ENCODE measurements at regions not wholly inside any gene's neighbourhood (a gene's known extent, or its start where the extent isn't known, plus 50 kb on each side); places are given as distances from the start of the nearest gene placed in this dataset.
"Not testable (repeated sequence)": the region's sequence is repeated elsewhere in the genome, so short reads cannot be mapped to it uniquely, and the experiment has no call there.

DNA sequence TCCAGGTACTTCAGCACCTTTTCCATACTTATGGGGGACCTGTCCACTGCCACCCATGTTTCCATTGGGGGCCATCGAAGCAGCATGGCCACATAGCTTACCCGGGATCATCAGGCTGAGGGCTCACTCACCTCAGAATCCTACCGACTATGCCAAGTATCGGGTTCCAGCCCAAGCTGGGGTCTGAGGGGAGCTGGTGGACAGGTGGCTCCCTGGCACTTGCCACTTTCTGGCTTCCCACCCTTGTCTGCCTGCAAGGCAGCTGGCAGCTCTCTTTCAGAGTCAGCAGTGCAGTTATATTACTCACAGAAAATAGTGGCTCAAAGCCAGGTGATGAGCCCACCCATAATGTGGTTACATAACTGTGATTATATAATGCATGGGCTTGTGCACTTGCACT is 1153.8 kb downstream of the STIM2 start:
- ATAC-seq, result no peak
- Histone ChIP-seq H3K27ac (no peak overlapping the region), H3K4me3 (no peak overlapping the region), H3K4me1 (no peaks in the 10 kb centered on the region), H3K36me3 (no peaks in the 10 kb centered on the region), H3K9me3 (peaks cover 0 to 9% (median 0%) of the 10 kb centered on the region in 12 donors), H3K27me3 (no peaks in the 10 kb centered on the region)
- DNase-seq, result no peak
- WGBS, 4 donors, result 89 to 97% (median 92%) methylated on average over 4 of the region's 4 CpGs
- intact Hi-C loops (cut with DNase I), result no loop called here
- TF ChIP-seq, protein P1, sequence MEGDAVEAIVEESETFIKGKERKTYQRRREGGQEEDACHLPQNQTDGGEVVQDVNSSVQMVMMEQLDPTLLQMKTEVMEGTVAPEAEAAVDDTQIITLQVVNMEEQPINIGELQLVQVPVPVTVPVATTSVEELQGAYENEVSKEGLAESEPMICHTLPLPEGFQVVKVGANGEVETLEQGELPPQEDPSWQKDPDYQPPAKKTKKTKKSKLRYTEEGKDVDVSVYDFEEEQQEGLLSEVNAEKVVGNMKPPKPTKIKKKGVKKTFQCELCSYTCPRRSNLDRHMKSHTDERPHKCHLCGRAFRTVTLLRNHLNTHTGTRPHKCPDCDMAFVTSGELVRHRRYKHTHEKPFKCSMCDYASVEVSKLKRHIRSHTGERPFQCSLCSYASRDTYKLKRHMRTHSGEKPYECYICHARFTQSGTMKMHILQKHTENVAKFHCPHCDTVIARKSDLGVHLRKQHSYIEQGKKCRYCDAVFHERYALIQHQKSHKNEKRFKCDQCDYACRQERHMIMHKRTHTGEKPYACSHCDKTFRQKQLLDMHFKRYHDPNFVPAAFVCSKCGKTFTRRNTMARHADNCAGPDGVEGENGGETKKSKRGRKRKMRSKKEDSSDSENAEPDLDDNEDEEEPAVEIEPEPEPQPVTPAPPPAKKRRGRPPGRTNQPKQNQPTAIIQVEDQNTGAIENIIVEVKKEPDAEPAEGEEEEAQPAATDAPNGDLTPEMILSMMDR (IDR thresholded peaks at IDR 0.05), result no peak
- TF ChIP-seq POLR2A (IDR thresholded peaks at IDR 0.05), result no peak

DNA sequence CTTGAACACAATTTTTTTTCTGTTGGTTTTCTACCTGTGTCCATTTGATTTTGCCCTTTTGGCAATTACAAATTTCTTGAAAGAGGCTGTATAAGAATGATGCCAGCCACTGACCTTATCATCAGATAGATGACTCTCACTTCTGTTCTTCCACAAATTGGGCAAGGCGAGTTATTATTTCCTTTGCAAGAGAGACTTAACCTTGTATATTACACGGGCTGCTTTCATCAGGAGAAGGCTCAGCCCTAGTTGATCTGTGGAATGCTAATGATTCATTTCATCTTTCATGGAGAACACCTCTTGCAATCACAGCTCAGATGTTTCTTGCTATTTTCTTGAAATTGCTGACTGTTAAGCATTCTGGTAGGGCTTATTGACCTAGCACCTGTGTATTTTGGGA is 1155.4 kb downstream of the STIM2 start:
- H3K4me1 ChIP-seq, result no peaks in the 10 kb centered on the region
- DNase-seq, result no peak
- H3K27ac ChIP-seq, result no peak overlapping the region
- TF ChIP-seq, protein P1 (IDR thresholded peaks at IDR 0.05), result no peak
- no peak for TF ChIP-seq POLR2A (IDR thresholded peaks at IDR 0.05)
- intact Hi-C loops (cut with DNase I), result no loop called here
- H3K4me3 ChIP-seq, result no peak overlapping the region
- 43 to 82% (median 55%) methylated on average over 2 of the region's 2 CpGs for WGBS, 4 donors
- H3K36me3 ChIP-seq, result no peaks in the 10 kb centered on the region
- H3K27me3 ChIP-seq, result no peaks in the 10 kb centered on the region
- ATAC-seq, result no peak
- H3K9me3 ChIP-seq, result peaks cover 0 to 9% (median 0%) of the 10 kb centered on the region in 12 donors

DNA sequence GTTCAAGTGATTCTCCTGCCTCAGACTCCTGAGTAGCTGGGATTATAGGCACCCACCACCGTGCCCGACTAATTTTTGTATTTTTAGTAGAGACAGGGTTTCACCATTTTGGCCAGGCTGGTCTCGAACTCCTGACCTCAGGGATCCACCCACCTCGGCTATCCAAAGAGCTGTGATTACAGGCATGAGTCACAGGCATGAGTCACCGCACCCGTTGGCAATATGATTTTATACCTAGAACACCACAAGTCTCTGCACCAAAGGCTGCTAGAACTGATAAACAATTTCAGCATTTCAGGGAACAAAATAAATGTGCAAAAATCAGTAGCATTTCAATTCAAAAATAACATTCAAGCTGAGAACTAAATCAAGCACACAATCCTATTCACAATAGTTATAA is 1177.6 kb downstream of the STIM2 start:
- not testable (repeated sequence) for DNase-seq, ATAC-seq

DNA sequence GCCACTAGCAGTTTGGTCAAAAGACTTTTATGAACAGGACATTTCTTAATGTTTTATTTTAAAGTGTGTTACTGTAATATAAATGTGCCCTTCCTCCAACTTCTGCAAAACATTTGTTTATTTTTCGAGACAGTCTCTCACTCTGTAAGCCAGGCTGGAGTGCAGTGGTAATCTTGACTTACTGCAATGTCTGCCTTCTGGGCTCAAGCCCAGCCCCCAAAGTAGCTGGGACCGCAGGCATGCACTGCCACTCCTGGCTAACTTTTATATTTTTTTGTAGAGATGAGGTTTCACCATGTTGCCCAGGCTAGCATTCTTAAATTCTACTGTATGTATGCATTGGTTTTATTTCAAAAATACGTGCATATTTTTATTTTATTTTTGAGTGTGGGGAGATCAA is 1201.9 kb downstream of the STIM2 start:
- Histone ChIP-seq H3K9me3 (no peaks in the 10 kb centered on the region), H3K4me3 (no peak overlapping the region), H3K27ac (no peak overlapping the region), H3K36me3 (no peaks in the 10 kb centered on the region), H3K4me1 (no peaks in the 10 kb centered on the region), H3K27me3 (no peaks in the 10 kb centered on the region)
- TF ChIP-seq, protein P1 (IDR thresholded peaks at IDR 0.05), result no peak
- intact Hi-C loops (cut with DNase I), result no loop called here
- no peak for ATAC-seq
- no peak for DNase-seq
- WGBS, 4 donors, result 62 to 77% (median 68%) methylated on average over 3 of the region's 3 CpGs

More for the DNA sequence above, 1177.6 kb downstream of the STIM2 start:
- intact Hi-C loops (cut with DNase I); H3K36me3 ChIP-seq; H3K27me3 ChIP-seq; H3K4me3 ChIP-seq; H3K4me1 ChIP-seq; H3K27ac ChIP-seq: not testable (repeated sequence)
- peaks cover 0 to 12% (median 0%) of the 10 kb centered on the region in 12 donors for H3K9me3 ChIP-seq
- 51 to 76% (median 57%) methylated on average over 6 of the region's 6 CpGs for WGBS, 4 donors

DNA sequence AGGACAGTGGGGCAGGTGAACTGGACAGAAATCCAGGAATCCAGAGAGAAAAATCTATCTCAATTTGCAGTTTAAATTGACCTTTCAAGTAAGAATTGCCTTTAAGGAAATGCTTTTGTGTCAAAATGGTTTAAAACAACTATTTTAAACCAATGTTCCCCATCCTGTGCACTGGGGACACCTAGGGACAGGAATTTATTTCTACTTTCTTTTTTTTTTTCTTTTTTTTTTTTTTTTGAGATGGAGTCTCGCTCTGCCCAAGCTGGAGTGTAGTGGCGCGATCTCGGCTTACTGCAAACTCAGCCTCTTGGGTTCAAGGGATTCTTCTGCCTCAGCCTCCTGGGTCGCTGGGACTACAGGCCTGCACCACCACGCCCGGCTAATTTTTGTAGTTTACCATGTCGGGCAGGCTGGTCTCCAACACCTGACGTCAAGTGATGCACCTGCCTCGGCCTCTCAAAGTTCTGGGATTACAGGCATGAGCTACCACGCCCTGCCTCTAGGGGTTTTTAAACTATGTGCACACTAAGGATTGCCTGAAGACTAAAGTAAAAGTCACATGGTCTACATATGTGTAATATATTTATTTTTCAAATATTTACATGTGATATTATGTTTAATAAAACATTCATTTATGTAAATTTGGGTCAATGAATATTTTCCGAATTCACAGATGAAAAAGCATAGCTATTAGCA is 1213.4 kb downstream of the STIM2 start:
- Histone ChIP-seq H3K4me1 (no peaks in the 10 kb centered on the region), H3K27ac (no peak overlapping the region), H3K36me3 (no peaks in the 10 kb centered on the region), H3K27me3 (no peaks in the 10 kb centered on the region), H3K4me3 (no peak overlapping the region), H3K9me3 (peaks cover 0 to 8% (median 0%) of the 10 kb centered on the region in 12 donors)
- TF ChIP-seq POLR2A (IDR thresholded peaks at IDR 0.05), result no peak
- TF ChIP-seq, protein P1 (IDR thresholded peaks at IDR 0.05), result peak in 2 of 12 donors; percentile 18 to 21
- DNase-seq, result no peak
- no peak for ATAC-seq
- intact Hi-C loops (cut with DNase I), result no loop called here
- WGBS, 4 donors, result 84 to 87% (median 85%) methylated on average over 12 of the region's 12 CpGs

Data from heart left ventricle (tissue), 16 donors.